ENCODE measurements at regions not wholly inside any gene's neighbourhood (a gene's known extent, or its start where the extent isn't known, plus 50 kb on each side); places are given as distances from the start of the nearest gene placed in this dataset.

- no peak overlapping the region for H3K9ac ChIP-seq (replicated peaks in 1 of 4; ENCODE audit: extremely low read depth in 1 of 4, low read depth in 3 of 4, low read length in 3 of 4)
- no peak overlapping the region for H4K8ac ChIP-seq (ENCODE audit: extremely low read depth, insufficient read depth, low read length)
- no peak overlapping the region for H2AK5ac ChIP-seq (ENCODE audit: low read depth, low read length)
- H3K27me3 ChIP-seq (replicated peaks in 1 of 4; ENCODE audit: control insufficient read depth in 3 of 4, extremely low read depth in 1 of 4, insufficient read depth in 3 of 4, low read length in 3 of 4): no peaks in the 10 kb centered on the region
- no peaks in the 10 kb centered on the region for H3K36me3 ChIP-seq (ENCODE audit: control insufficient read depth in 2 of 4, insufficient read depth in 4 of 4, low read length in 3 of 4)
- ChIA-PET CTCF (ENCODE audit: partially characterized antibody) (no interaction called here), POLR2A (ENCODE audit: partially characterized antibody) (no interaction called here)
- TF ChIP-seq NANOG (IDR thresholded peaks at IDR 0.05; ENCODE audit: insufficient read depth, low read depth, low read length, poor library complexity, severe bottlenecking) (no peak), TAF1 (IDR thresholded peaks at IDR 0.05; ENCODE audit: low read depth, low read length) (no peak), POLR2AphosphoS5 (IDR thresholded peaks at IDR 0.05; ENCODE audit: low read depth, low read length) (no peak), ATF3 (IDR thresholded peaks at IDR 0.05; ENCODE audit: insufficient read depth, low read depth, low read length) (no peak), NRF1 (IDR thresholded peaks at IDR 0.05; ENCODE audit: low read depth, low read length) (no peak), TCF12 (IDR thresholded peaks at IDR 0.05; ENCODE audit: low read depth, low read length) (no peak)
- no peak overlapping the region for H3K14ac ChIP-seq (ENCODE audit: insufficient read length)
- no peak overlapping the region for H3K23ac ChIP-seq (ENCODE audit: insufficient read length)
- H2BK15ac ChIP-seq (ENCODE audit: low read length): no peak overlapping the region
- no peak overlapping the region for H3K4me3 ChIP-seq (ENCODE audit: extremely low read depth in 1 of 4, insufficient read depth in 2 of 4, low read depth in 3 of 4, low read length in 4 of 4)
- no peak overlapping the region for H4K91ac ChIP-seq (replicated peaks; ENCODE audit: insufficient read length, low read length)
- no peaks in the 10 kb centered on the region for H4K20me1 ChIP-seq (replicated peaks in 1 of 2; ENCODE audit: control insufficient read depth in 1 of 2, insufficient read depth in 2 of 2, low read length in 2 of 2)
- H3K9me3 ChIP-seq (ENCODE audit: insufficient read depth in 2 of 2, low read depth in 1 of 2, low read length in 1 of 2): no peaks in the 10 kb centered on the region
- no peaks in the 10 kb centered on the region for H3K23me2 ChIP-seq (ENCODE audit: low read depth, low read length)
- H2BK20ac ChIP-seq (ENCODE audit: low read length): no peak overlapping the region
- no peak overlapping the region for H4K5ac ChIP-seq (ENCODE audit: insufficient read length, low read depth, low read length)
- no peak overlapping the region for H2BK120ac ChIP-seq (replicated peaks; ENCODE audit: low read depth, low read length)
- H3K79me2 ChIP-seq (ENCODE audit: control insufficient read depth in 1 of 2, insufficient read depth in 2 of 2, low read length in 2 of 2): no peaks in the 10 kb centered on the region
- no peak overlapping the region for H3K56ac ChIP-seq (replicated peaks; ENCODE audit: insufficient read length, low read depth, low read length)
- no peak overlapping the region for H3K4me2 ChIP-seq (ENCODE audit: insufficient read depth in 1 of 2, low read depth in 2 of 2, low read length in 2 of 2)
- no peak overlapping the region for H3K4ac ChIP-seq (replicated peaks; ENCODE audit: insufficient read length, low read depth, low read length)
- no peak overlapping the region for H3K18ac ChIP-seq (ENCODE audit: extremely low read depth, low read length)
- 84% methylated on average over 3 of the region's 3 CpGs; no CpG with 5 or more reads in 1 of the 2 experiments for WGBS, 2 experiments (ENCODE audit: extremely low coverage in 1 of 2, insufficient coverage in 1 of 2, insufficient read length in 1 of 2, insufficient replicate concordance in 2 of 2, low coverage in 1 of 2, low lambda C conversion rate in 2 of 2, missing lambda C conversion rate in 1 of 2)
- H3K79me1 ChIP-seq (ENCODE audit: low read depth, low read length): no peaks in the 10 kb centered on the region
- no peak overlapping the region for H2BK12ac ChIP-seq (ENCODE audit: low read depth, low read length)
- no peak overlapping the region for H2AFZ ChIP-seq (ENCODE audit: low read length)
- no peak for DNase-seq (ENCODE audit: low read depth in 1 of 2, low spot score in 2 of 2)
- FAIRE-seq: no peak
- H2BK5ac ChIP-seq (ENCODE audit: low read depth, low read length): no peak overlapping the region
- H3K4me1 ChIP-seq (replicated peaks in 1 of 4; ENCODE audit: control insufficient read depth in 3 of 4, insufficient read depth in 4 of 4, low read length in 3 of 4): no peaks in the 10 kb centered on the region
- no peak overlapping the region for H3K27ac ChIP-seq (ENCODE audit: low read depth, low read length)
These were observed 222.8 kb upstream of the NLGN4Y start for GRCh38 chrY:14301552-14301951.
